HG02588 (cell line): ENCODE measurements at regions not wholly inside any gene's neighbourhood (a gene's known extent, or its start where the extent isn't known, plus 50 kb on each side); places are given as distances from the start of the nearest gene placed in this dataset.

Experiments
- ATAC-seq: cut with Tn5 transposase; IDR thresholded peaks from one replicate; pipeline ENCODE4 v1.9.1; 2021; ENCODE audit warnings: mild to moderate bottlenecking, moderate library complexity; ENCODE audit not compliant: unreplicated experiment

- ATAC-seq, result no peak
These were observed 249.0 kb upstream of the VCX3A start for GRCh38 chrX:6783912-6784311.

GRCh38 chrX:6782831-6783230 is 247.9 kb upstream of the VCX3A start:
- ATAC-seq, result no peak

- ATAC-seq, result no peak
These were observed 243.9 kb upstream of the VCX3A start for GRCh38 chrX:6778544-6779503.

- ATAC-seq, result peak; percentile 75
These were observed 242.5 kb upstream of the VCX3A start for GRCh38 chrX:6777238-6778002.

GRCh38 chrX:6770936-6771335 is 236.0 kb upstream of the VCX3A start:
- no peak for ATAC-seq

- no peak for ATAC-seq
These were observed 234.0 kb upstream of the VCX3A start for GRCh38 chrX:6768881-6769280.

GRCh38 chrX:6761251-6761650 is 226.3 kb upstream of the VCX3A start:
- no peak for ATAC-seq

- ATAC-seq, result no peak
These were observed 224.9 kb upstream of the VCX3A start for GRCh38 chrX:6759655-6760375.

GRCh38 chrX:6758234-6758633 is 223.3 kb upstream of the VCX3A start:
- ATAC-seq, result no peak

GRCh38 chrX:6757631-6758030 is 222.7 kb upstream of the VCX3A start:
- no peak for ATAC-seq

- ATAC-seq, result no peak
These were observed 213.7 kb upstream of the VCX3A start for GRCh38 chrX:6748595-6748994.

- ATAC-seq, result peak; percentile 94
These were observed 203.9 kb upstream of the VCX3A start for GRCh38 chrX:6738518-6739470.

GRCh38 chrX:6734844-6735634 is 200.1 kb upstream of the VCX3A start:
- ATAC-seq, result no peak

- no peak for ATAC-seq
These were observed 197.2 kb upstream of the VCX3A start for GRCh38 chrX:6732101-6732500.

- no peak for ATAC-seq
These were observed 194.7 kb upstream of the VCX3A start for GRCh38 chrX:6729626-6730025.

GRCh38 chrX:6718766-6719165 is 183.8 kb upstream of the VCX3A start:
- ATAC-seq, result no peak

- ATAC-seq, result no peak
These were observed 173.9 kb upstream of the VCX3A start for GRCh38 chrX:6708676-6709380.

GRCh38 chrX:6708041-6708440 is 173.1 kb upstream of the VCX3A start:
- ATAC-seq, result no peak

GRCh38 chrX:6707497-6707896 is 172.6 kb upstream of the VCX3A start:
- ATAC-seq, result no peak
